Lung (tissue), 11 donors: ENCODE measurements at regions not wholly inside any gene's neighbourhood (a gene's known extent, or its start where the extent isn't known, plus 50 kb on each side); places are given as distances from the start of the nearest gene placed in this dataset.

Source experiments
- ATAC-seq: fragments of 200-7000 bp; cut with Tn5 transposase; one replicate; pipeline ENCODE4 v1.9.1; 2020; ENCODE audit warnings: moderate number of reproducible peaks; ENCODE audit not compliant: insufficient read depth, low FRiP score
- DNase-seq, 3 donors: peaks; one replicate each; pipeline ENCODE4 v3.0.0-alpha.2; 2013 to 2017
- H3K27ac ChIP-seq, 2 donors: one replicate each; pipeline ENCODE4 v1.5.1; 2013; ENCODE audit warnings: mild to moderate bottlenecking in 2 of 2, moderate library complexity in 2 of 2, control low read depth in 1 of 2, inconsistent platforms in 1 of 2, low read depth in 1 of 2, low read length in 1 of 2
- H3K27me3 ChIP-seq, 3 donors: one replicate each; pipeline ENCODE4 v1.5.1; 2013; ENCODE audit warnings: low read length in 2 of 3; ENCODE audit not compliant: control insufficient read depth in 3 of 3, insufficient read depth in 3 of 3
- H3K36me3 ChIP-seq, 4 donors: one replicate each; pipeline ENCODE4 v1.5.1; 2013; ENCODE audit warnings: low read length in 4 of 4, mild to moderate bottlenecking in 1 of 4, moderate library complexity in 1 of 4; ENCODE audit not compliant: control insufficient read depth in 4 of 4, insufficient read depth in 4 of 4
- H3K4me1 ChIP-seq, 5 donors: one replicate each; pipeline ENCODE4 v1.5.1; 2013; ENCODE audit warnings: low read length in 5 of 5, mild to moderate bottlenecking in 2 of 5, moderate library complexity in 1 of 5; ENCODE audit not compliant: control insufficient read depth in 5 of 5, insufficient read depth in 5 of 5
- H3K4me3 ChIP-seq: one replicate; pipeline ENCODE4 v1.5.1; 2013; ENCODE audit warnings: mild to moderate bottlenecking, control low read depth, moderate library complexity
- H3K9ac ChIP-seq, 2 donors: one replicate each; pipeline ENCODE4 v1.5.1; 2013; ENCODE audit warnings: low read length in 2 of 2, control low read depth in 1 of 2; ENCODE audit not compliant: insufficient read depth in 1 of 2
- H3K9me3 ChIP-seq, 4 donors: one replicate each; pipeline ENCODE4 v1.5.1; 2013; ENCODE audit warnings: low read length in 3 of 4, mild to moderate bottlenecking in 1 of 4, moderate library complexity in 1 of 4; ENCODE audit not compliant: control insufficient read depth in 4 of 4, insufficient read depth in 3 of 4
- WGBS, 2 donors: extraction: QIAGEN DNeasy Blood & Tissue Kit; methylation state at CpG; one replicate each; pipeline ENCODE4 v1.1.7; 2013; 5-methylcytosine and 5-hydroxymethylcytosine counted together
- TF ChIP-seq, protein P1 (sequence below): IDR thresholded peaks from 2 replicates; pipeline ENCODE4 v1.5.1; 2012; ENCODE audit warnings: mild to moderate bottlenecking; ENCODE audit errors: control extremely low read depth, extremely low read depth
- donor health status: control.
- donor health status: control.
- donor health status: Bipolar disorder and iron deficiency.
- donor health status: healthy.
- donor health status: DM: yes; HTN: yes; CAD: no.

DNA sequence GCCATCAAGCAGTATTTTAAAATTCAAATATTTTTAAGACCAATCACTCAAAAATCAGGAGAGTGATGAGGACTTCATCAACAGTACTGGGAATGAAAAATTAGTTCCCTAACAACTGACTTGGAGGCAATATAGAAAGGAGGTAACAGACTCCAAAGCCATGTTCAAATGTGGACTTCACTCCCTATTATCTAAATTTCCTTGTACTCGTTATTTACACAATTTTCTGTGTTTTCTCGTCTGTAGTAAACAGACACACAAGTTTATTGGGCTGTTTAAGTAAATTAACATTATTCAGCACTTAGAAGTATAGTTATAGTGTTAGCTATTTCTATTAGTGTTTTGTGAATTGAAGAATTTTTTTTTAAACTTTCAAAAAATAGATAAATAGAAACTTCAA, 159.5 kb upstream of the FTMT start:
- Histone ChIP-seq H3K4me3 (no peak overlapping the region), H3K4me1 (no peaks in the 10 kb centered on the region), H3K9ac (no peak overlapping the region), H3K27me3 (no peaks in the 10 kb centered on the region), H3K27ac (no peak overlapping the region), H3K9me3 (no peaks in the 10 kb centered on the region), H3K36me3 (no peaks in the 10 kb centered on the region)
- DNase-seq (no peak), ATAC-seq (no peak)
- TF ChIP-seq, protein P1, sequence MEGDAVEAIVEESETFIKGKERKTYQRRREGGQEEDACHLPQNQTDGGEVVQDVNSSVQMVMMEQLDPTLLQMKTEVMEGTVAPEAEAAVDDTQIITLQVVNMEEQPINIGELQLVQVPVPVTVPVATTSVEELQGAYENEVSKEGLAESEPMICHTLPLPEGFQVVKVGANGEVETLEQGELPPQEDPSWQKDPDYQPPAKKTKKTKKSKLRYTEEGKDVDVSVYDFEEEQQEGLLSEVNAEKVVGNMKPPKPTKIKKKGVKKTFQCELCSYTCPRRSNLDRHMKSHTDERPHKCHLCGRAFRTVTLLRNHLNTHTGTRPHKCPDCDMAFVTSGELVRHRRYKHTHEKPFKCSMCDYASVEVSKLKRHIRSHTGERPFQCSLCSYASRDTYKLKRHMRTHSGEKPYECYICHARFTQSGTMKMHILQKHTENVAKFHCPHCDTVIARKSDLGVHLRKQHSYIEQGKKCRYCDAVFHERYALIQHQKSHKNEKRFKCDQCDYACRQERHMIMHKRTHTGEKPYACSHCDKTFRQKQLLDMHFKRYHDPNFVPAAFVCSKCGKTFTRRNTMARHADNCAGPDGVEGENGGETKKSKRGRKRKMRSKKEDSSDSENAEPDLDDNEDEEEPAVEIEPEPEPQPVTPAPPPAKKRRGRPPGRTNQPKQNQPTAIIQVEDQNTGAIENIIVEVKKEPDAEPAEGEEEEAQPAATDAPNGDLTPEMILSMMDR = no peak
- WGBS, 2 donors = 72 to 76% methylated on average over 2 of the region's 2 CpGs

DNA sequence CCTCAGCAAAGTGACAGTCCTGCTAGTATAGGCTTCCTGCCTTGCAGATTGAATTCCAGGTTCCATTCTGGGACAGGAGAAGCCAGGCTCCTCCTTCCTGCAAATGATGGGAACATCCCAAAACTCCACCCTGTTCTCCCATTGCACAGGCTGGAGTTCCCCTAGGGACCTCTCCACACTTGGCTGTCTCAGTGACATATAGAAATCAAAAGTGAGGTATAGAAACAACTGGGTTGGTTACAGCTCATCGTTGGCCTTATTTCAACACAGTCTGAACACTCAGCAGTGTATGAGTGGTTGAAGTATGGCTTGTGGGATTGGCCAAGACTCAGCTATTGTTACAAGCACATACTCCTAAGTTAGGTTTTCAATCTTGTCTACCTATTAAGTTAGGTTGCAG, 157.8 kb upstream of the FTMT start:
- Histone ChIP-seq H3K27ac (no peak overlapping the region), H3K36me3 (no peaks in the 10 kb centered on the region), H3K27me3 (no peaks in the 10 kb centered on the region), H3K4me3 (no peak overlapping the region), H3K4me1 (no peaks in the 10 kb centered on the region), H3K9ac (no peak overlapping the region), H3K9me3 (no peaks in the 10 kb centered on the region)
- WGBS, 2 donors = 57 to 80% methylated on average over 1 of the region's 1 CpG
- DNase-seq (no peak), ATAC-seq (no peak)
- TF ChIP-seq, protein P1 = no peak

DNA sequence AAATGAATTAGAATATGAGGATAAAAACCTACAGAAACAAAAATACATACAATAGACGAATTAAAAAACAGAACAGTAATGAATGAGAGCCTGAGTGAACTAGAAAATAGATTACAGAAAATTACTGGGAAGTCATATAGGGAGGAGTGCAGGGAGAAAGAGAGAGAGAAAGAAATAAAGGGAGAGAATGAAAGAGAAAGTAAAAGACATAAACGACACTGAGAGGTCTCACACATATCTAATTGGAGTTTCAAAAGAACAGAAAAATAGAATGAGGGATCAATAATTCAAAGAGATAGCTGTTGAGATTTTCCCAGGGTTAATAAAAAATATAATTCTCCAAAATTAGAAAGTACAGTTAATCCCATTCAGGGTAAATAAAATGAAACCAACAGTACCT, 156.4 kb upstream of the FTMT start:
- WGBS, 2 donors = 73 to 78% methylated on average over 2 of the region's 2 CpGs
- no peak for ATAC-seq
- H3K9ac ChIP-seq = no peak overlapping the region
- H3K4me1 ChIP-seq = no peaks in the 10 kb centered on the region
- no peaks in the 10 kb centered on the region for H3K27me3 ChIP-seq
- H3K27ac ChIP-seq = no peak overlapping the region
- no peaks in the 10 kb centered on the region for H3K36me3 ChIP-seq
- no peaks in the 10 kb centered on the region for H3K9me3 ChIP-seq
- DNase-seq = no peak
- H3K4me3 ChIP-seq = no peak overlapping the region
- TF ChIP-seq, protein P1 = no peak

DNA sequence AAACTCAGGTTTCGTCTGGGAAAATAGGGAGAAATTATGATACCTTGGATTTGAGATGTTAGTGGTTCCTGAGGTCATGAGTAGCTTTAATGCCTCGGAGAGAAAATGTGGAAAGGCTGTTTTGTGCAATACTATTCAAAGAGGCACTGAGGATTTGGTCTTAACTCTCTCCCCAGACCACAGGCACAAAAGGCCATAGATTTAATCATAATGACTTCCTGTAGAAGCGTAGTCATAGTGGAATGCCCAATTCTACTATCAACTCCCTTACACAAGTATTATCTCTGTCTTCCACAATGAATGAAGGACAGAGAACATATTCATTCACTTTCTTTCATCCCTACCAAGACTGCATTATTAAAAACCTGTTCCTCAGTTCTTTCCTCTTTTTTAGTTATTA, 153.0 kb upstream of the FTMT start:
- TF ChIP-seq, protein P1 = no peak
- 67 to 81% methylated on average over 3 of the region's 3 CpGs for WGBS, 2 donors

More for the DNA sequence above, 153.0 kb upstream of the FTMT start:
- Histone ChIP-seq H3K4me1 (peaks cover 0 to 12% (median 0%) of the 10 kb centered on the region in 5 donors), H3K27me3 (no peaks in the 10 kb centered on the region), H3K9me3 (no peaks in the 10 kb centered on the region), H3K36me3 (no peaks in the 10 kb centered on the region), H3K27ac (no peak overlapping the region), H3K4me3 (no peak overlapping the region), H3K9ac (no peak overlapping the region)
- ATAC-seq = no peak
- DNase-seq = no peak
